Neural cell (in vitro differentiated cells): ENCODE measurements at regions not wholly inside any gene's neighbourhood (a gene's known extent, or its start where the extent isn't known, plus 50 kb on each side); places are given as distances from the start of the nearest gene placed in this dataset.

Source experiments
- H2AFZ ChIP-seq: fragments of 200-600, 300-800 bp; sonication (generic), shearing (Covaris generic); 2 replicates; pipeline ENCODE4 v1.6.0; 2014; ENCODE audit warnings: low read depth, mild to moderate bottlenecking, antibody characterized with exemption, low read length, moderate library complexity
- H3F3A ChIP-seq: fragments of 200-600 bp; shearing (Covaris generic); 2 replicates; pipeline ENCODE4 v1.6.1; 2016; ENCODE audit warnings: mild to moderate bottlenecking, moderate library complexity, mixed read lengths, antibody characterized with exemption, low read length; ENCODE audit not compliant: insufficient read depth, poor library complexity, severe bottlenecking
- H3K27ac ChIP-seq: fragments of 200-600, 300-800 bp; sonication (generic), shearing (Covaris generic); 2 replicates; pipeline ENCODE4 v1.5.1; 2014; ENCODE audit warnings: mild to moderate bottlenecking, low read length, moderate library complexity
- H3K27me3 ChIP-seq: fragments of 300-800, 200-600 bp; sonication (generic), shearing (Covaris generic); 2 replicates; pipeline ENCODE4 v1.6.0; 2014; ENCODE audit warnings: mild to moderate bottlenecking, low read depth, low read length, moderate library complexity; ENCODE audit not compliant: insufficient read depth
- H3K36me3 ChIP-seq: fragments of 300-800, 200-600 bp; sonication (generic), shearing (Covaris generic); 2 replicates; pipeline ENCODE4 v1.5.1; 2014; ENCODE audit warnings: mild to moderate bottlenecking, antibody characterized with exemption, low read length, moderate library complexity; ENCODE audit not compliant: insufficient read depth
- H3K4me2 ChIP-seq: fragments of 300-800, 200-600 bp; sonication (generic), shearing (Covaris generic); 2 replicates; pipeline ENCODE4 v1.6.0; 2014; ENCODE audit warnings: mild to moderate bottlenecking, low read length
- H3K4me3 ChIP-seq: fragments of 300-800, 200-600 bp; sonication (generic), shearing (Covaris generic); 2 replicates; pipeline ENCODE4 v1.5.1; 2014; ENCODE audit warnings: mild to moderate bottlenecking, low read length, moderate library complexity
- H3K79me2 ChIP-seq: fragments of 200-600 bp; shearing (Covaris generic); replicated peaks from 2 replicates; pipeline ENCODE4 v1.6.0; 2014; ENCODE audit warnings: mild to moderate bottlenecking, low read length, moderate library complexity; ENCODE audit not compliant: insufficient read depth
- H3K9ac ChIP-seq: fragments of 300-800, 200-600 bp; sonication (generic), shearing (Covaris generic); 2 replicates; pipeline ENCODE4 v1.6.1; 2016; ENCODE audit warnings: mild to moderate bottlenecking, low read length, mixed read lengths
- H3K9me2 ChIP-seq: fragments of 200-600 bp; shearing (Covaris generic); 2 replicates; pipeline ENCODE4 v1.6.1; 2016; ENCODE audit warnings: mild to moderate bottlenecking, low read length, mixed read lengths; ENCODE audit not compliant: insufficient read depth
- H3K9me3 ChIP-seq: fragments of 200-600, 300-800 bp; sonication (generic), shearing (Covaris generic); 2 replicates; pipeline ENCODE4 v1.6.1; 2016; ENCODE audit warnings: mild to moderate bottlenecking, mixed run types, low read length, moderate library complexity, mixed read lengths
- H4K20me1 ChIP-seq: fragments of 200-600 bp; shearing (Covaris generic); 2 replicates; pipeline ENCODE4 v1.6.1; 2016; ENCODE audit warnings: mild to moderate bottlenecking, mixed run types; ENCODE audit not compliant: insufficient read depth
- CTCF ChIP-seq: fragments of 450-650 bp; IDR thresholded peaks from 2 replicates; pipeline ENCODE4 v1.5.1; 2014; ENCODE audit warnings: antibody characterized with exemption, mild to moderate bottlenecking, moderate library complexity; ENCODE audit not compliant: poor library complexity, severe bottlenecking
- EP300 ChIP-seq: fragments of 450-650 bp; conservative IDR thresholded peaks from 2 replicates; pipeline ENCODE4 v1.6.1; 2014; ENCODE audit warnings: antibody characterized with exemption, mild to moderate bottlenecking, moderate library complexity; ENCODE audit not compliant: poor library complexity, severe bottlenecking
- EZH2 ChIP-seq: fragments of 200-600, 300-800 bp; shearing (Covaris generic), sonication (generic); IDR thresholded peaks from 2 replicates; pipeline ENCODE4 v1.6.1; 2014; ENCODE audit warnings: antibody characterized with exemption, low read length, borderline replicate concordance, mild to moderate bottlenecking; ENCODE audit not compliant: insufficient read depth, poor library complexity, severe bottlenecking
- MXI1 ChIP-seq: fragments of 450-650 bp; conservative IDR thresholded peaks from 2 replicates; pipeline ENCODE4 v1.6.1; 2014; ENCODE audit warnings: antibody characterized with exemption, mild to moderate bottlenecking; ENCODE audit not compliant: poor library complexity, severe bottlenecking
- POLR2AphosphoS5 ChIP-seq: IDR thresholded peaks from 2 replicates; pipeline ENCODE4 v1.6.1; 2012
- RAD21 ChIP-seq: fragments of 450-650 bp; conservative IDR thresholded peaks from 2 replicates; pipeline ENCODE4 v1.6.1; 2014; ENCODE audit warnings: antibody characterized with exemption, mild to moderate bottlenecking, moderate library complexity
- REST ChIP-seq: IDR thresholded peaks from 2 replicates; pipeline ENCODE4 v1.6.1; 2012; ENCODE audit warnings: borderline replicate concordance
- SMC3 ChIP-seq: fragments of 450-650 bp; conservative IDR thresholded peaks from 2 replicates; pipeline ENCODE4 v1.6.1; 2014; ENCODE audit warnings: antibody characterized with exemption, mild to moderate bottlenecking, moderate library complexity; ENCODE audit not compliant: poor library complexity
- TAF1 ChIP-seq: IDR thresholded peaks from 2 replicates; pipeline ENCODE4 v1.6.1; 2012; ENCODE audit warnings: low read depth

DNA sequence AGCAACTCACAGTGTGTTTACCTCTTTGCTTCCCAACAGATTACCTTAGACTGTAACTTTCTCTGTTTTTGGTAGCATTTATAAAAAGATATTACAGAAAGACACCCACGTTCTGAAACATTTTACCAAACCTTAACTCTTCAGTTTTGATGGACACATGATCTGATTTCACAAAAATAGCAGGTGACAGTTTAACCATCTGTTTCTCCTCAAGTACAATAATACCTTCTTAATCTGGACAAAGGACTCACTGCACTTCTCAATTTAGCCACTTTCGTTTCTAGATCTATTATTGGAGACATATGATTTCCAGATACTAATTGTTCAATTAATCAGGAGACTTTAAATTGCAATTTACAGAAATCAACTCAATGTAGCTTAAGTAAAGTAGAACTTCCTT, 703.8 kb upstream of the KIF2B start:
- Histone ChIP-seq H3K36me3 (no peaks in the 10 kb centered on the region), H3K4me2 (no peak overlapping the region), H3K27ac (no peak overlapping the region), H3K9me3 (peaks cover 3% of the 10 kb centered on the region), H3F3A (no peaks in the 10 kb centered on the region), H4K20me1 (no peaks in the 10 kb centered on the region), H3K9me2 (no peaks in the 10 kb centered on the region), H3K9ac (no peak overlapping the region), H2AFZ (no peak overlapping the region), H3K4me3 (no peak overlapping the region), H3K79me2 (no peaks in the 10 kb centered on the region), H3K27me3 (no peaks in the 10 kb centered on the region)
- no peak for TF ChIP-seq EP300
- no peak for TF ChIP-seq POLR2AphosphoS5
- no peak for TF ChIP-seq REST
- TF ChIP-seq EZH2 = no peak
- TF ChIP-seq RAD21 = no peak
- no peak for TF ChIP-seq TAF1
- no peak for TF ChIP-seq MXI1
- no peak for TF ChIP-seq SMC3
- TF ChIP-seq CTCF = no peak

GRCh38 chr17:53106886-53107285, 715.8 kb upstream of the KIF2B start:
- Histone ChIP-seq H4K20me1 (no peaks in the 10 kb centered on the region), H3K79me2 (no peaks in the 10 kb centered on the region), H3K36me3 (no peaks in the 10 kb centered on the region), H3K9ac (no peak overlapping the region), H2AFZ (no peak overlapping the region), H3K27ac (no peak overlapping the region), H3K4me3 (no peak overlapping the region), H3F3A (no peaks in the 10 kb centered on the region), H3K27me3 (no peaks in the 10 kb centered on the region), H3K9me2 (no peaks in the 10 kb centered on the region), H3K4me2 (no peak overlapping the region), H3K9me3 (no peaks in the 10 kb centered on the region)
- TF ChIP-seq RAD21 (no peak), EZH2 (no peak)

GRCh38 chr17:53101706-53102105, 721.0 kb upstream of the KIF2B start:
- Histone ChIP-seq H3K36me3 (no peaks in the 10 kb centered on the region), H3K9me2 (no peaks in the 10 kb centered on the region), H2AFZ (no peak overlapping the region), H3K9ac (no peak overlapping the region), H3K27ac (no peak overlapping the region), H3K9me3 (no peaks in the 10 kb centered on the region), H3K4me2 (no peak overlapping the region), H3K4me3 (no peak overlapping the region), H3K27me3 (no peaks in the 10 kb centered on the region), H3K79me2 (no peaks in the 10 kb centered on the region), H3F3A (no peaks in the 10 kb centered on the region), H4K20me1 (no peaks in the 10 kb centered on the region)
- TF ChIP-seq POLR2AphosphoS5 (no peak), RAD21 (no peak), MXI1 (no peak), EP300 (no peak)
